ELR (cell line): ENCODE measurements at regions not wholly inside any gene's neighbourhood (a gene's known extent, or its start where the extent isn't known, plus 50 kb on each side); places are given as distances from the start of the nearest gene placed in this dataset.
"Not testable (repeated sequence)": the region's sequence is repeated elsewhere in the genome, so short reads cannot be mapped to it uniquely, and the experiment has no call there.

Experiments
- DNase-seq: peaks from one replicate; pipeline ENCODE4 v3.0.0-alpha.2; 2015; ENCODE audit warnings: low read depth

GRCh38 chr5:23991406-23991805 lies 484.0 kb downstream of the PRDM9 start:
- DNase-seq = no peak

GRCh38 chr5:23994581-23995370 lies 487.4 kb downstream of the PRDM9 start:
- DNase-seq = no peak

GRCh38 chr5:23996525-23996924 lies 489.1 kb downstream of the PRDM9 start:
- no peak for DNase-seq

GRCh38 chr5:24005384-24005783 lies 498.0 kb downstream of the PRDM9 start:
- DNase-seq = no peak

- DNase-seq = not testable (repeated sequence)
Measured at GRCh38 chr5:24017710-24018109, 510.3 kb downstream of the PRDM9 start.

GRCh38 chr5:24026288-24026687 lies 518.9 kb downstream of the PRDM9 start:
- no peak for DNase-seq

GRCh38 chr5:24042688-24043087 lies 535.3 kb downstream of the PRDM9 start:
- DNase-seq = no peak

- no peak for DNase-seq
Measured at GRCh38 chr5:24045046-24045445, 537.6 kb downstream of the PRDM9 start.

GRCh38 chr5:24053737-24054136 lies 546.3 kb downstream of the PRDM9 start:
- no peak for DNase-seq

- no peak for DNase-seq
Measured at GRCh38 chr5:24059006-24059405, 551.6 kb downstream of the PRDM9 start.

GRCh38 chr5:24059716-24060115 lies 552.3 kb downstream of the PRDM9 start:
- no peak for DNase-seq

GRCh38 chr5:24065779-24066178 lies 558.4 kb downstream of the PRDM9 start:
- DNase-seq = no peak

- DNase-seq = no peak
Measured at GRCh38 chr5:24067208-24067607, 559.8 kb downstream of the PRDM9 start.

GRCh38 chr5:24068524-24068923 lies 561.1 kb downstream of the PRDM9 start:
- DNase-seq = no peak

- no peak for DNase-seq
Measured at GRCh38 chr5:24073107-24073506, 565.7 kb downstream of the PRDM9 start.

GRCh38 chr5:24080046-24080445 lies 564.7 kb downstream of the CDH10 start:
- no peak for DNase-seq

- DNase-seq = no peak
Measured at GRCh38 chr5:24094081-24094679, 550.6 kb downstream of the CDH10 start.

GRCh38 chr5:24102010-24102409 lies 542.8 kb downstream of the CDH10 start:
- no peak for DNase-seq

GRCh38 chr5:24103451-24104023 lies 541.2 kb downstream of the CDH10 start:
- DNase-seq = no peak

- peak; percentile 0 for DNase-seq
Measured at GRCh38 chr5:24110004-24110615, 534.7 kb downstream of the CDH10 start.

- DNase-seq = no peak
Measured at GRCh38 chr5:24112420-24112819, 532.4 kb downstream of the CDH10 start.

GRCh38 chr5:24118351-24118750 lies 526.4 kb downstream of the CDH10 start:
- no peak for DNase-seq

GRCh38 chr5:24135536-24135935 lies 509.2 kb downstream of the CDH10 start:
- DNase-seq = no peak
